ENCODE measurements at regions not wholly inside any gene's neighbourhood (a gene's known extent, or its start where the extent isn't known, plus 50 kb on each side); places are given as distances from the start of the nearest gene placed in this dataset.

DNA sequence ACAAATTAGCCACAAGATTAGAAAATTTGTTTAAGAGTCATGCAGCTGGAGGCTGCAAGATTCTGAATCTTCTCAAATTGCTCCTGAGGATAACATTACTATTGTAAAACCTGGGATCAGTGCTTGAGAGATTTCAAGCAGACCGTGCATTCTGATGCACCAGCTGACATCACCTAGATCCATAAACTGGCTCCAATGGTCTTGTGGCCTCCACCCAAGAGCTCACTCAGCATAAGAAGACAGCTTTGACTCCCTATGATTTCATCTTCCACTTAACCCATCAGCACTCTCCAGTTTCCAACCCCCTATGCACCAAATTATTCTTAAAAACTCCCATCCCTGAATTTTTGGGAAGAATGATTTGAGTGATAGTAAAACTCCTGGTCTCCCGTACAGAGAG lies 1007.9 kb upstream of the TENM4 start:
- DNase-seq: no peak

DNA sequence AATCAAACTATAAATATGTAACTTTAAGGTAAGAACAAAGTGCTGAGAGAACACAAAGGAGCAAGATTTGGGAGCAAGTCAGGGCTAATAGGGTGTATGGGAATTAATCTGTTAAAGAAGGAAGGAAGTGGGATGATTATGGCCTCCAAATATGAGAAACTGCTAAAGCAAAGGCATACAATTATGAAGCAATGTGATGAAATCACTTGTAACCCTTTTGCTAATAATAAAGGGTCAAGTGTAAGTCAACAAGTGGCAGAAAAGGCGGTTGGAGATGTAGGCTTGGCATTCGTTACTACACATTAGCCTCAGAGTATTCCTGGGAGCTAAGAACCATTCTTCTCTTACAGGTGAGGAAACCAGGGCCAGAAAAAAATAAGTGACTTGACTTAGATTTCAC lies 1002.3 kb upstream of the TENM4 start:
- no peak for DNase-seq

DNA sequence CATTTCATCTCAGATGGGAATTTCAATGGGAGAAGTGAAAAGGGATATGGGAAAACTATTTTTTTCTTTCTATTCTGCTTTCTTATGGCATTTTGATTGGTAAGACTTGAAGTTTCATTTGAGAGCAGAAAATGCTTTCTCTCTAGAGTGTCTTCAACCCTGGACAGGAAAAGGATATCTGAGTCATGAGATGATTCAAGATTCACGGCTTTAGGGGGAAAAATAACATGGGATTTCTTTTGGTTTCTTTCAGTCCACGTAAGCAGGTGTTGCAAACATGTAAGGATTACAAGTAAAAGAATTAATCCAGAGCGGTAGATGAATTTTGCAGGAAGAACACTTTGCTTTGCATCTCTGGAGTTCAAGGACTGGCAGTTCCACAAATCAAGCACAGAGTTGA lies 1001.0 kb upstream of the TENM4 start:
- DNase-seq: no peak

DNA sequence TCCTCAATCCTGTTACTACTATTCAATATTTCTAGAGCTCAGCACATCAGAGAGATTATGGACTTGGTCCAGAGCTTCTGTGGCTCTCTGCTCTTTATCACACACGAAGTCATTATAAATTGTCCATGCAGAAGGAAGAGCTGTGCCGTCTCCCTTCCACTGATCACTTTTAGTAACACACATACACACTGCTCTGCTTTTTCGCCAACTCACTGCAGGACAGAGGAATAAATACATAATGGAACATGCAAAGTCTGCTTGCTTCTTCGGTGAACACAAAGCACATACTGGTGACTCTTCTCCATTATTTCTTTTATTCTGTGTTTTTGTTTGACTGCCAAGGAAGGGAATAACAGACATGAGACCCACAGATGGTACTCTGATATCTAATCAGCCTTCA lies 1000.0 kb upstream of the TENM4 start:
- no peak for DNase-seq

DNA sequence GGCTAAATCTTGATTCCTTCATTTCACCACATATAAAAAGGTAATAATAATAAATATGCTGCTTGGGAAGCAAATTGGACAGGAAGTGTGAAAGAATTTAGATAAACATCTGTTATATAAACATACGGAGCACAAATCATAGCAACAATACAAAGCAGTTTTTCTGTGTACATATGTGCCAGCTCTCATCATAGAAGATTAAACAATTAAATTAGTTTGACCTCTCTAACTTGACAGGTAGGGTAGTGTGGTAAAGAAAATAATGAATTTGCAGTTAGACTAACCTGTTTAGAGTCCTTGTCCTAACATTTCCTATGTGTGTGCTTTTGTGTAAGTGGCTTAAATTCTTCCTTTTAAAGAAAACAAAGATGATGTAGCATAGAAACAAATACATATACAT lies 995.7 kb upstream of the TENM4 start:
- no peak for DNase-seq

DNA sequence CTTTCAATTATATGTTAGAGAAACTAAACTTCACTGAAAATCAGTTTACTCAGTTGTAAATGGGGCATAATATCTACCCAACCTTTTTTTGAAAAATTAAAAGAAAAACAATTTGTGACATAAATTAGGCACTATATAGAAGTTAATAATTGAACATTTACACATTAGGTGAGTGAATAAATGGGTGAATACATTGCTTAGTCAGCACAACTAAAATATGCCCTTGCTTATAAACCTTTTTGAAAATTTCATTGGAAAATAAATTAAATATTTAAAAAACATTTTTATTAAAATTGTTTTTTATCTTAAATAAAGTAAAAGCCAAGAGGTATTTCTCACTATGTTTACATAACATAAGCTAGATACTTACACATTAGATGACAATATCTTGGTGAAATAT lies 994.5 kb upstream of the TENM4 start:
- no peak for DNase-seq

DNA sequence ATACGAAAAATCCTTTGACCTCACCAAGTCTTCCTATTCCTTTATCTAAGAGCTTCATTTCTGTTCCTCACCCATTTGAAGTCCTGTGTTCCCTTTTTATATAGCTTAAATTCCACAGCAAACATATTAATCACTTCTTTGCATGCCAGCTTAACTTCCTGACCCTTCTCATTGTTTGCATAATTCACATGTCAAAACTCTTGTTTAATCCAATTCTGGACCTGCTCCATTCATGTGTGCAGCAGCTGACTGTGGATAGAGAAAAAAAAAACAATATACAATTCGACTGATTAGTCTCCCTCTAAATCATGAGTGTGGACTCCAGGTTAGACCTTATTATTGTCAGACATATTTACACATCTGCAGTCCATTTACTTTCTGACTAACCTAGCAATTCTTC lies 991.2 kb upstream of the TENM4 start:
- no peak for DNase-seq

DNA sequence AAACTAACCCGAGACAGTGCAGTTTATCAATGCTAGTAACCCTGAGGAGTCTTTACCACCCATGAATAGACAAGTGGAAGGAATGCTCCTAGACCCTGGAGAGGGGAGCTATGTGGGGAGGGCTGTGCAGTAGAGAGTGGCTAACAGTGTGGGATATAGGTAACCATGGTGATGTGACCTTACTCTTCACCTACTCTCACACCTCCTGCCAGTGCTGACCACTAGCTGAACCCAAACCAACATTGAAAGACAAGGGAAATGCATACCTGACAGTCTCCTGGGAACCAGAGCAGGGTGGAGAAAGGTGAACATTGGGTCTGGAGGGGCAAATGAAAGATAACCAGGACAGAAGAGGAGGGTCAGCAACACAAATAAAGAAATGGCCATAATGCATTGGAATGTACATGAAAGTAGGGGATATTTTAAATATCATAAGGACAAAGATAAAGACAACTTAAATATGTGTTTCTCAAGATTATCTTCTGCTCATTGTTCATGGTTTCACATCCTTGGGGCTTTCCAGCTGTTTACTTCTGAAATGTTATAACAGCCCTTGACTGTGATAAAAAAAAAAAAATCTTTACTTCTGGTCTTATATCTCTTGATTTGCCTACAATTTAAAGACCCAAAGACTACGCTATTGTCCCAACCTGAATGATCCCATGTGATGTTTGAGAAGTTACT lies 983.3 kb upstream of the TENM4 start:
- DNase-seq: no peak

DNA sequence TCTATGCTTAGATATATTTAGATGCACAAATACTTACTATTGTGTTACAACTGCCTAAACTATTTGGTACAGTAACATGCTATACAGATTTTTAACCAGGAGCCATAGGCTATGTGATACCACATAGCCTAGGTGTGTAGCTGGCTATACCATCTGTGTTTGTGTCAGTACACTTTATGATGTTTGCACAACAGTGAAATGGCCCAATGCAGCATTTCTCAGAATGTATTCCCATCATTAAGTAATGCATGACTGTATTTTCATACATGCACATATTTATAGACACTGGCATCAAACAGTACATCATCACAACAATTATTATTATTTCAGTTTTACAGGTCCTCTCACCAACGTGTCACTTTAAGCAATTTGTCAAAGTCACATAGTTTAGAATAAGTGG lies 979.5 kb upstream of the TENM4 start:
- DNase-seq: no peak

DNA sequence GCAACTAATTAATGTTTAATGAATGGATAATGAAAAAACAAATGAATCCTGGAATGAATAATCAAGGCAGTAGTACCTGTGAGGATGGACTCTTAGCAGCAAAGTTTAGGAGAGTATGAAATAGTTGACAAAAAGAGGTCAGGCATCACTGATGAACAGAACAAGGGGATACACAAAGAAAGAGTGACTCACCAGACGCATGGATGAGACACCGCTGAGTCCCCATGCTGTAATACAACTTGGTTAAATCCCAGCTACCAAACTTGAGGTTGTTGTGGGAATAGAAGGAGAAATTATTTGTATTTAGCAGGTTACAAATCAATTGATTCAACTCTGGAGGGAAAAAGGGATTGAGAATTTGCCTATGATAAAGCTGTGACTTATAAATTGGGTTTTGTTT lies 976.9 kb upstream of the TENM4 start:
- no peak for DNase-seq

DNA sequence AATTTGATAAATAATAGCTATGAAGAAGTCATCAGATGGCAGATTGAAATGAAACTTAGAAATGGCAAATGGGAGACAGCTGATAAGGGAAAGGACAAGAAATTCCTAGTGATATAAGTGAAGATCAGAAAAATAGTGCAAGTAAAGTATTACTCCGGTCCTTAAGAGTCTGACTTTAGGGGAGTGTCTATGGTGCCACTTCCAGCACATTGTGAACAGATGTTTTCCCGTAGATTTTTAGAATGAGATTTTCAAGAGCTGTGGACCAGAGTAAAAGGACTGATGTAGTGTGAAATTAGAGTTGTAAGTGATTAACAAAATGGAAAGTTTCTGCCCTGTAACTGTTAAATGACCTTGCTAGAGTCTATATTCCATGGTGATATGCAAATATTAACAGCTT lies 974.8 kb upstream of the TENM4 start:
- DNase-seq: no peak

DNA sequence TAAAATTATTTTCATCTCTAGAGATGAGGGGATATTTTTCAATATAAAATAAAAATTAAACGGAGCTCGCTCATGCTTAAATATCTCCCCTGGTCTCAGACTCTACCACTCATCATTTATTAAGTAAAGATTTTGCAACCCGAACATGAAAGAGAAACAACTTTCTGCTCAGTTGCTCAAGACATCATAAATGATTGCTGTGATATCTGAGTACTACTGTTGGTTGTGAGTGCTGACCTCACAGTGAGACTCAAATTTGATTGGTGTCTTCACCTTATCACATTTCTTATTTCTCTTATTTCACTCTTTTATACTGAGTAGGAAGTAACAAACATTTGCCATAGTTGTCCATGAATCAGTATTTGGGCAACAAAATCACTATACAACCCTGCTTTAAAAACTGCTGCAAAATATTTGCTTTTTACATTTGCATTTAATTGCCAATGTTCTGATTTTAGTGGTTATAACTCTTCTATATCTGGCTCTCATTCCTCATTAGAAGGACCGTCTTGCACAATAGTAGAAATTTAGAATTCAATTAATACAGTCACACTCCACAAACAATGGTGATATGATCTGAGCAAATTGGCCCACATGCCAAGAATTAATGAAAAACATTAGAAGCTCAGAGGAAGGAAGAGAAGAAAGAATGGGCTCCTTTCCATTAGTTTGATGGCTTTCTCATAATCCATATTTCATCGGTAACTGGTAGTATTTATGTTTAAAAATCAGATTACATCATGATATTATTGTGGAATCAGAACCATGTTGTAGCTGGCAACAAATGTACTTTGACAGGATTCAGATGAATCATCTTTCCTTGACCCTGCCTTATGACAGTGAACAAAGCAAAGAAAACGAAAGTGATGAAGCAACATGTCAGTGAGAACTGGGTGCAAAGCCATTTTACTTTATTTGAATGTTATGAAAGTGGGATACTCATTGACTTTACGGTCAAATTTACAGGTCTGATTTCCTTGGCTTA lies 973.6 kb upstream of the TENM4 start:
- no peak for DNase-seq

DNA sequence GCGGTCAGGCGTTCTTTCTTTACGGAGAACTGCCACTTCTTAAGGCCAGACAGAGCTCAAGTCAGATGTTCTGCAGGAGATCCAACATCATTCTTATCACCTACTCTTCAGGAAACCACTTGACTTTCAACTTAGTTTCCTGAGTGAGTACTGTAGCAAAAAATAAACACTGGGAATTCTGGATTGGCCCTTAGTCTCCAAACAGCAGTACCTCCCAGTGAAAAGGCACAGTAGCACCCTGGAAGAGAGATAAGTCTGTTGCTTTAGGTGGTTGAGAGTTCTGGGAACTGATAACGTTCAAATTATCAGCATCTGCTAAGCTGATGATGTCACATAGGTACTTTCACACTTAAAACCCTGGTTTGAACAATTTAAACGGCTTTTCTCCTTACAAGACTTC lies 971.8 kb upstream of the TENM4 start:
- no peak for DNase-seq

DNA sequence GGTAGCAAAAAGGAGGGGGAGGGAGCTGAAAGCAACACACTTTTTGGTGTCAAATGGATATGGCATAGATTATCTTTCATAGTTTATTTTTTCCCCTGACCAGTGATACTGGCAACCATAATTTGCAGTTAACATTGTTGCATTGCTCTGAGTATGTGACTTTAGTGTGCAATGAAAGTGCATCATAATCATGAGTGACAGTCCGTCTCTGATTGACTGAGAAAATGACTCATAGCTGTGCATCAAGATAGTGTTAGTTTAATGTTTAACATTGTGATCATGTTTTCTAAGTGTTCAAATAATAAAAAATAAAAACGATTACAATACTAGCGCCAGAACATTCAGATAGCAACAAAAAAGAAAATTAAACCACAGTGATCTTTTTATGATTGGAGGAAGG lies 952.4 kb upstream of the TENM4 start:
- no peak for DNase-seq

DNA sequence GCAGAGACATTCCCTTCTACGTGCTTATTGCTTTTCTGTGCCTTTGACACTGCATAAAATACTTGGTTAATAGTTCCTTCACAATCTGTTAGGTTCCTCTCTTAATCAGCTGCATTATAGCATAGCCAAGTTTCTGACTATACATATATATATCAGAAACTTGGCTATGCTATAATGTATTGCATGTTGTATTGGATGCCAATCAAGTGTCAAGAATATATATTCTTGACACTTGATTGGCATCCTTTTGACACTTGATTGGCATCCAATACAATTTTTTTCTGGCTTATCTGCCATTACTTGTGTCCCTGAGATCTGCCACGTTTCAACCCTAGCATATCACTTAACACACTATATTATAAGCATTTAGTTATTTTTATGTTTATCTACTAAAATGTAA lies 949.7 kb upstream of the TENM4 start:
- no peak for DNase-seq

DNA sequence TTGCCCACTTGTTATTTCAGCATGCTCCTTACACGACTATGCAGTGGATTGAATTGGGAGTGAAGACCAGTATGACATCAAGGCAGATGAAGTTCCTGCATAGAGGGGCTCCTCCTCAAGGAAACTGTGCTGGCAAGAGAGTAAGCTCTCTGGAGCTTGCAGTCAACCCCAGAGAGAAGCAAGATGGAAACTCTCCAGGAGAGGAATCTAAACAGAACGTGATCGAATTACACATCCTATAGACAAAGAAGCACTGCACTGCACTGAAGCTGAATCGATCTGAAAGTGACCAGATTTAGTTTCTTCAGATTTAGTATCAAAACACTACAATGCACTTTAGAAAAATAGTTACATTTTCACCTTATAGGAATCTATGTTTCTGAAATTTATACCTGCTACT lies 947.7 kb upstream of the TENM4 start:
- DNase-seq: no peak

DNA sequence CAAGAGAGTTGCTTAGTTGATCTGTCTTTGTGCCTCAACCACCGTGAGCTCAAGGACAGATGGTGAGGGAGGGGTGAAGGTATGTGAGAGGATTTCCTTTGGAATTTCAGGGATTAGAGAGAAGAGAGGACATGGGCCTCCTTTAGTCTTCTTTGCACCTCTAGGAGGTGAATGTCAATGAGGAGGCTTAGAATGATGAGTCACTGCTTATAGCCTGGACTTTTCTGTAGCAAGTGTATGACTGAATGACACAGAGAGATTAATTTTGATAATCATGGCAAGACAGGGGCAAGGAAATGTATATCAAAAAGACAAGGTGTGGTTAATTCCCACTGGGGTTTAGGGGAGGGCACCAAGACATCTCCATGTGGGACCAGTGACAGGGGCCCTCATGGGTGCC lies 947.3 kb upstream of the TENM4 start:
- no peak for DNase-seq

DNA sequence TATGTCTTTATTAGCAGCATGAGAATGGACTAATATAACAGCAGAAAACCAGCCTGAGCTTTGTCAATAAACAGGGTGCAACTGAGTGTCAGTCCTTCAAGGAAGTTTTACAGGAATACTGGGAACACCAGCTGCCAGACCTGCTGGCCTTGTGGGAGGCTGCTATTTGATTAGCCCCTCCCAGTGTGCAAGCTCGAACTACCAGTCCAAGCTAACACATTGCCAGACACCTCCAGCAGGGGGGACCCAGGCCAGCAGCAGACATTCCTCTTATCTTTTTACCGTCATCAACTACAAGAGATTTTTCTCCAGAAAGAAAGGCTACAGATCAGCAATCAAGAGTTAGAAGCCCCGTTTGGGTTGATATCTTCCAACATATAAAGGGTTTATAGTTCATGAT lies 942.8 kb upstream of the TENM4 start:
- DNase-seq: no peak

DNA sequence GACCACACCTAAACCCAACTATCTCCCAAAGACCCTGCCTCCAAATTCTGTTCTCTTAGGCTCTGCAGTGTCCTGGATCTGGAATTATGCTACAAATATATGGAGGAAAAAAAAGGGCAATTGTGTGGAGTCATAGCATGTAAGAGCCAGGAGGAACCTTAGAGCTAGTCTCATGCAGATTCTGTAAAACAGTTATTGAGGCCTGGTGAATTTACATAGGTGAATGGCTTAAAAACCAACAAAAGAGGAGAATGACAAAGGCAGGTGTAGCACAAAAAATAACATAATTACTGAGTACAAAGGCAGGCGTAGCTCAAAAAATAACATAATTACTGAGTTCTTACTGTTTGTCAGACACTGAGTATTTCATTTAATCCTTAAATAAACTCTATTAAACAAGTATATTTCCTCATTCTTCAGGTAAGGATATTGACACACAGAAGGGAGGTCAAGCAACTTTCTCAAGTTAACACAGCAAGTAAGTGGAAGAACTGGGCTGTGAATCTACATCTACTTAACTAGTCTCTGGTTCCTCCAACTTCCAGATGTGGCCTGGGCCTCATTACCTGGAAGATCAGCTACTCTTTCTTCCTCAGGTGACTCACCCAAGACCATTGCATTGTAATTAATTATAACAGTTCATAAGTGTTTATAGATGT lies 938.9 kb upstream of the TENM4 start:
- no peak for DNase-seq

DNA sequence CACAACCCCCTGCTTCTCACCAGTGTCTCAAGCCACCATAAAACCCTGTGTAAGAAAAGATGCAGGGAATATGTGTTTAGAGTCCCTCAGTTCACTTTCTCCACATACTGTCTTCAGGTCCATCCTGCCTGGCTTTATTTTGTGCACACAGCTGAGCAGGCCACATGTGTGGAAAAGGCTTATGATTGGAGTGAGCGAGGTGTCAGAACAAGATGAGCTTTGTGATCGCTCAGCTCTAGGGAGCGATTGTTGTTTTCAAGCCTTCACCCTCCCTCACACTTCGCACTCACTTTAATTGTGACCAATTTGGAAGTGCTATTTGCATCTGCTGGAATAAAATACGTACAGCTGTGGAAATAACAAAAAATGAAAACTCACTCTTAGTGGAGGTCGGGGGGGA lies 931.1 kb upstream of the TENM4 start:
- no peak for DNase-seq

DNA sequence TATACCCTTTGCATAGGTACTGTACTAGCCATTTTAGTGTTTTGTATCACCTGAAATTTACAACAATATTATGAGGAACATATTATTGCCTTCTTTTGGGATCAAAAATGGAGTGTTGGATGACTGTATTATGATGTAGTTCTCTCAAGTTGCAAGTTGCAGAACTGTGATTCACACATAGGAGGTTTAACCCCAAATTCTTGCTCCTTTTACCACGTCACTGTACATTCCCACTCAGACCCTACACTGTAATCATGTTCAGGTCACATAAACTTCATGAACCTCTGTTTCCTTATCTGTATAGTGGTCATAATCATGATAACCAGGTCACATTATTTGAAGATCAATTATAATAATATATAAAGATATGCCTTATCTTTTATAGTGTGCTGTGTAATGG lies 925.1 kb upstream of the TENM4 start:
- DNase-seq: no peak

DNA sequence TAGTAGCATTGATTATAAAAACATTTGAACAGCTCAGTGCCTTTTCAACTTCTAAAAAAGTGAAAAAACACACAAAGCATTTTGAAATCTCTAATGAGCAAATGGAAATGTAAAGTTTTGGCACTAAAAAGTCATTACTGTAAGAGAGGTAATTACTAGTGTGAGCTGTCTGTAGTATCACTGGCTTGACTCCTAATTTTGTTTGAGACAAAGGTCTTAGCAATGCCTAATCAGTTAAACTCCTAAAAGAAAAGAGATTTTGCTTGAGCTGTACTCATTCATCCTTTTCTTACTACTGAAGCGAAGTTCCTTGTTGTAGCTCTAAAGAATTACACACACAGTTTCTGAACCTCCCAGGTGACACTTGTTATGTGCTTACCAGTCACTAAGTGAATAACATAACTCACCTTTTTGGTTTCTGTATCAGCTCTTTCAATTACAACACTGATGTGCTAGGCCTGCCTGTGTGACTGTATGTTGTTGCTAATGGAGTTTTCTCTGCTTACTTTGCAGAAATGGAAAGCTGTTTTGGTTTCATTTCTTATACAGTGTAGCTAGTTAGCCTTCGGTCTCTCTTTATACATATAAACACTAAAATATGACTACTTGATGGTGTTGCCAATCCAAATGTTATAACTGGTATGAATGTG lies 924.4 kb upstream of the TENM4 start:
- DNase-seq: no peak

DNA sequence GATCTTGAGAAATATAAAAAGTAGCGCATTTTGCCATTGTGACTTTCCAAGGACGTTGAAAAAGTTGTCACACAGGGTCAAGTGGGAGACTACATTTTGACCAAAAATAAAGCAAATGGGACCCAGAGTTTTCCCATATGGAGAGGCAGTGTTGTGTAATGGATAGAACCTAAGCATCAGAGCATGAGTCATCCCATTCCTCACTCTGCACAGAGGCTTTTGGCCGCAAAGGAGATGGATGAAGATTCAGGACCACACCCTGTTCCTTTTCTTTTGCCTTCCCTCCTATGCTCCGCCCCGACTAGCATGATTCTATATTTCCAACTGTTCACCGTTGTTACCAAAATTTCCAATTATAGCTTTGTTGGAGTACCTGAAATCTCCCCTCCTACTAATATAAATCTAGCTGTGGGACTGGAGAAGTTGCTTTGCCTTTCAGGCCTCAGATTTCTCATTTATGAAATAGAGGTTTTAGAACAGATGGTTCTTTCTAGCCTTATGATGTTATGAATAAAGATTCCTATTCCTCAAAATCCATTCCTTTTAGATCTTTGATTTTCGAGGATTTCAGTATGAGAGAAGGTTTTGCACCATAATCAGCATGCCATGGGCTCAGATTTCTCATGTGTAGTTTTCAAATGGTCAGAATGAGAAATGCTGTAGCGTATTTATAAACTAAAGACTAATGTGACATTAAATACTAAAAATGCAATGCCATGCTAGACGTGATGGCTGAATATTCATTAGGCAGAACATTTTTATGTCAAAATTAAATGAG lies 921.9 kb upstream of the TENM4 start:
- DNase-seq: no peak
